HG03108 (cell line): ENCODE measurements at regions not wholly inside any gene's neighbourhood (a gene's known extent, or its start where the extent isn't known, plus 50 kb on each side); places are given as distances from the start of the nearest gene placed in this dataset.

Experiments
- ATAC-seq: cut with Tn5 transposase; IDR thresholded peaks from one replicate; pipeline ENCODE4 v1.9.1; 2021; ENCODE audit warnings: moderate library complexity; ENCODE audit not compliant: unreplicated experiment

- no peak for ATAC-seq
Measured at GRCh38 chrX:15985937-15986336, 131.3 kb upstream of the AP1S2 start.

DNA sequence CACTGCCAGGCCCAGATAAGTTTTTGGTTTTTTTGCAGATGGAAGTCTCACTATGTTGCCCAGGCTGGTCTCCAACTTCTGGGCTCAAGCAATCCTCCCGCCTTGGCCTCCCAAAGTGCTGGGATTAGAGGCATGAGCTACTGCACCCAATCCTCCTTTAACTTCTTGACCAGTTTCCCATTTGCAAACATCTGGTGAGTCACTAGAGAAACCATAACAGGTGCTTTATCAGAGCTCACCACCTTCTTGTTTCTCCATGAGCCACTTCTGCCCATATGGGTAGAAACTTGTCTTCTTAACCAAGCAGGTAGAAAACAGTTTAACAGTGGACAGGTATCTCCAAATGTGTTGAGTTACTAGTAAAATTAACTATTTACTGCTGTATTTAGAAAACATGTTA, 128.4 kb upstream of the AP1S2 start:
- no peak for ATAC-seq

GRCh38 chrX:15977644-15978043, 123.0 kb upstream of the AP1S2 start:
- ATAC-seq, result no peak

DNA sequence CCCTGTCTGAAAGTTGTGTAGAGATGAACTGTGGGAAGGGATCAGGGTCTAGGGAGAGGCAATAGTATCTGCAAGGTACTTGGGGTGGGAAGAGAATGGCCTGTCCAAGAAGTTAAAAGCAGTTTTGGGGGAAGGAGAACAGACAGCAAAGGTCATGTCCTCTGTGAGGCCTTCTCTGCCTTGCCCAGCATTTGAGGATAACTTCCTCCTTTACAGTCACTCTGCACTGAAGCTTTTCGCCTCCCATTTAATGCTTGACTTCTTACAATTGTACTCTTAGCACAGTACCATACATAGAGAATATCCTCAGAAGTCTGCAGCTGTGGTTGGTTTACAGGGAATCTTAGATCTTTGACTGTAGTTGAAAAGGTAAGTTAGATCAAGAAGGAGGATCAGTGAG, 121.8 kb upstream of the AP1S2 start:
- ATAC-seq, result no peak

DNA sequence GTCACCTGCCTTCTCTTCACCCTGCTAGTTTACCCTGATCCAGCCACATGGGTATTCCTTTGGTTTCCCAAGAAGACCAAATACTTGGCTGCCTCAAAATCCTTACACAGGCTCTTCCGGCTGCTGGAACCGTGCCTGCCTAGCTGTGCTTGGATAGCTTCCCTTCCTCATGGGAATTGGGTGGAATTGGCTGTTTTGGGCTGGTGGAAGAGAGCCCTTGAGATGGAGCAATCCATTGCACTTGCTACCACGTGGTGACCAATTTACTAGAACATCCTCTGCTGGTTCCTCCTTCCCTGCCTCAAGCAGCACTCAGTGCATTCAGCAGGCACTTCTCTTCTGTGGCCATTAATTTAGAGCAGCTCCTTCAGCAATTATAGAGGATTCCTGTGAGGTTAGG, 119.3 kb upstream of the AP1S2 start:
- no peak for ATAC-seq

DNA sequence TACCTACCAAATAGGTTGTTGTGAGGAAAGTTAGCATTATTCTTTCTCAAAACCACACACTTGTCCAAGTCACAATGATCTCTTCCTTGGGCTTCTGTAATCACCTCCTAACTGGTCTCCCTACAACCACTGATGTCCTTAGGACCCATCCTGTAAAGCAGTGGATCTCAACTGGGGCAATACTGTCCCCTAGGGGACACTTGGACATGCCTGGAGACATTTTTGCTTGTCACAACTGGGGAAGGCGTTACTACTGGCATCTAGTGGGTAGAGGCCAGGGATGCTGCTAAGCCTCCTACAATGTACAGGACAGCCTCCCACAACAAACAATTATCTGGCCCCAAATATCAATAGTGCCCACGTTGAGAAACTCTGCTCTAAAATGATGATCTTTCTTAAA, 118.7 kb upstream of the AP1S2 start:
- no peak for ATAC-seq

GRCh38 chrX:15971696-15972095, 117.1 kb upstream of the AP1S2 start:
- no peak for ATAC-seq

DNA sequence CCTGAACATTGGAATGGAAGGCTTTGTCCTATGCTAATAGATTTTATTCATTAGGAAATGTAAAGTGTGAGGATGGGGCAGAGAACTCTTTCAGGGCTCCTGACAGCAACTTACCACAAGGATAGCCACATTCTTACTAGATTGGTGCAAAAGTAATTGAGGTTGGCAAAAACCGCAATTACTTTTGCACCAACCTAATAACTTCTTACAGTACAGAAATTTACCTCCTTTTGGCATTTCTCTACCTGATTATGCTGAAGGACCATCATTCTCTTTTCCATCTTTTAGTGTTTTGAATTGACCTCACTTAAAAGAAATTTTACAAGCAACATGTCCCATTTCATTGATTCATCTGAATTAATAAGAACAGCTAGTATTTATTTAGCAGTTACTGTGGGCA, 109.2 kb upstream of the AP1S2 start:
- ATAC-seq, result no peak

DNA sequence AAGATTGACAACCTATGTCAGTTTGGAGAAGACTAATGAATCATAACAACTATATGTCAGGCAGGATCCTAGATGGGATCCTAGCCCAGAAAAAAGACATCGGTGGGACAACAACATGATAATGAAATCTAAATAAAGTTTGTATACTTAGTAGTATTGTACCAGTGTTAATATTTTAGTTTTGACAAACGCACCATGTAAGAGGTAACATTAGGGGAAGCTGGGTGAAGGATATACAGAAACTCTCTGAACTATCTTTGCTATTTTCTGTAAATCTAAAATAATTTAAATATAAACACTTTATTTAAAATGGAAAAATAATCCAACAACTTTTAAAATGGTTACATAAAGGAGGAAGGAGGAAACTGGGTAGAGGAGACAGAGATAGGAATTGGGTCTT, 105.6 kb upstream of the AP1S2 start:
- ATAC-seq, result no peak

DNA sequence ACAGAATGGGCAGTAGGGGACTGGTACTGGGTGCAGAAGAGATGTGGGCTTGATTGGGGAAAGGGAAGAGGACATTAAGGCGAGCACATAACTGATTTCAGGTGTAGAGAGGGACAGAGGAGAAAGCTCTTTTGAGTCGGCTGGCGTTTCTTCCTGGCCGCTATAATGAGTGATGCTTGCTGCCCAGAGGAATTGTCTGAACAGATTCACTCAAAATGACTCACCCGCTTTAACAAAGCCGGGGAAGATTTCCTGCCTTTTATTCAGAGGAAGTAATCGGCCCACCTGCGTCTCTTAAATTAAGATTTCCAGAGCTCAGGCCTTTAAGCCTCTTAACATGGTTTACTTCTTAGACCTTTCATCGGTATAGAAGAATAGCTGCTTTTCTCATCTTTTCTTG, 102.1 kb upstream of the AP1S2 start:
- no peak for ATAC-seq

DNA sequence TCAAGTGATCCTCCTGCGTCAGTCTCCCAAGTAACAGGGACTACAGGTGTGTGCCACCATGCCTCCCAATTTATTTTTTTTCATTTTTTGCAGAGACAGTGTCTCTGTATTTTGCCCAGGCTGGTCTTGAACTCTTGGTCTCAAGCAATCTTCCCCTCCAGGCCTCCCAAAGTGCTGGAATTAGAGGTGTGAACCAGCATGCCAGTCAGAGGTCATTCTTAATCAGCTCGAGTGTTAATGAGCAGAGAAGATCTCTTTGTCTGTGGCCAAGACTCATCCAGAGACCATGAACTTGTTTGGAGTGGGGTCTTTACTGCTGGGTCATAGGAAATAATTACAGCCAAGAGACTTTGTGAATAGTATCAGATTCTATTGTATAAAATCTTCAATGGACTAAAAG, 99.2 kb upstream of the AP1S2 start:
- ATAC-seq, result no peak

DNA sequence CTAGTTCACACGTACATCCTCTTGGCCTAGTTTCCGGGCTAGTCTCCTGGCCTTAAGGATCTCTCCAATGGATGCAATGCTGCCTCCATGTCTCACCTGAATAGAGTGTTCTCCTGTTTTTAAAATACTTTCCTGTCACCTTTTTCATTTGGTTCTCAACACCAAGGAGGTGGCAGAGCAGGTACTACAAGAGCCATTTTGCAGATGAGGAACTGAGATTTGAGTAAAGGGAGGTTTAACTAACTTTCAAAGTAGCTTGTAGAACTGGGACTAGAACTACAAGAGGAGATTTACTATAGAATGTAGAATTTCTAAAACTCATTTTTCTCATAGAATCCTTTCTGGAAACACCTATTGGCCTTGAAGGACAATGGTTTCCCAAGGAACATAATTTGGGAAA, 97.6 kb upstream of the AP1S2 start:
- ATAC-seq, result no peak

- ATAC-seq, result no peak
Measured at GRCh38 chrX:15948318-15948660, 93.7 kb upstream of the AP1S2 start.

DNA sequence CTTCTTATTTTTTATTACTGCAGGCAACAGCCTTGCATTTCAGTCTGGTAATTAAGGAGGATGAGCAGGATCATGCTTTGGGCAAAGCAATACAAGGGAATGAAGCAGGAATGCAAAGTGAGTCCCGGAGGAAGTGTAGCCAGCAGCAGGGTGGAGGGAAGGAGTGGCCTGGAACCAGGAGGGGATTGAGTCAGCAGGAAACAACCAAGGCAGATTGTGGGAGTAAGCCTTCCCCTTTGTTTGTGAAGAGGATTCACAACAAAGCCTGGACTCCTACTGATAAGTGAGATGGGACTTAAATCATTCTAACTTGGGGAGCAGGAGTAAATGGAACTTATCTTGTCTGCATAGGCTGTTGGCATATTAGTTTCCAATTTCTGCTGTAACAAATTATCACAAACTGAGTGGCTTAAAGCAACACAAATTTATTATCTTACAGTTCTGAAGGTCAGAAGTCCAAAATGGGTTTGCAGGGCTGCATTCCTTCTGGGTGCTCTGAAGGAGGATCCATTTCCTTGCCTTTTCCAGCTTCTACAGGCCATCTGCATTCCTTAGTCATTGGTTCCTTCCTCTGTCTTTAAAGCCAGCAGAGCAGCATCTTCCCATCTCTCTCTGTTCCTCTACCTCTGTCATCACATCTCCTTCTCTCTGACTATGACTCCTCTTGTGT, 93.2 kb upstream of the AP1S2 start:
- ATAC-seq, result no peak

GRCh38 chrX:15946783-15947580, 92.4 kb upstream of the AP1S2 start:
- ATAC-seq, result no peak

GRCh38 chrX:15943391-15943790, 88.8 kb upstream of the AP1S2 start:
- ATAC-seq, result no peak

DNA sequence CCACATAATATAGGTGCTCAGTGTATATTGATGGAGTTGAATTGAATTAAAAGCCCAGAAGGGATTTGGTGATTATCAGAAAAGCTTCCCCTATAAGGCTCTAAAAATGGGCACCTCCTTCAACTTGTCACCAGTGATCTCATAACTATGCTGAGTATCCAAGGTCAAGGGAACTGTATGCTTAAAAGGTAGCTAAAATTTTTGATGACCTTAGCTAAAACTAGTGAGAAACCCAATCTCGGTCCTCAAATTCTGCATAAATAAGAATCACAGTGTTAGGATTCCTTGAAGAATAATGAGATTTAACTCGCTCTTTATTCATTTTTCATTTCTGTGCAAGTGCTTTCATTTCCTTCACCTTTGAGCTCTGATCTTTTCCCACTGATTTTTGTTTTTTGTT, 87.7 kb upstream of the AP1S2 start:
- ATAC-seq, result no peak

DNA sequence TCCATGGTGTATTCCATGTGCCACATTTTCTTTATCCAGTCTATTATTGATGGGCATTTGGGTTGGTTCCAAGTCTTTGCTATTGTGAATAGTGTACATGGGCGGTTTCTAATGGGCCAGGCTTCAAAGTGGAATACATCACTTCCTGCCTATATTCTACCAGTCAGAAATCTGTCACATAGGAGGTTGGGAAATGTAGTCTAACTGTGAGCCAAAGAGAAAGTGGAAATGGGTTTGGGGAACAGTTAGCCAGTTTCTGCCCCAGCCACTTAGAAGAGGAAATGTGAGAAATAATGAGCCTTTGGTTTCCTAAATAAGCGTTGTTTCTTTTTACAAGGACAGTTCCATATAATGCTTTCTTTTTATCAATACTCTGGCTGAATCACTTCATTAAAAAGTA, 85.1 kb upstream of the AP1S2 start:
- ATAC-seq, result no peak

GRCh38 chrX:15938072-15938471, 83.5 kb upstream of the AP1S2 start:
- no peak for ATAC-seq

DNA sequence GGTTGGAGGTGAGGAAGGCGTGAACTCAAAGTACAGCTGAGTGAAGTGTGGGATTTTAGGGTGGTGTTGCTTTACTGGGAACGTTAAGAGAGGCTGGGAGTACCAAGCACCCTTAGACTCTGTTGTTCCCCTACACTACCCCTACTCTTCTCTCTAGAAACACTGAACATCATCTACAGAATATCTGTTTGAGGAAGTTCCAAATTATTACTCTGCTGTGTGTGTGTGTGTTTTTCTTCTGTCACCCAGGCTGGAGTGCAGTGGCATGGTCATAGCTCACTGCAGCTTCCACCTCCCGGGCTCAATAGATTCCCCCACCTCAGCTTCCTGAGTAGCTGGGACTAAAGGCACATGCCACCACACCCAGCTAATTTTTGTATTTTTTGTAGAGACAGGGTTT, 76.7 kb upstream of the AP1S2 start:
- no peak for ATAC-seq

DNA sequence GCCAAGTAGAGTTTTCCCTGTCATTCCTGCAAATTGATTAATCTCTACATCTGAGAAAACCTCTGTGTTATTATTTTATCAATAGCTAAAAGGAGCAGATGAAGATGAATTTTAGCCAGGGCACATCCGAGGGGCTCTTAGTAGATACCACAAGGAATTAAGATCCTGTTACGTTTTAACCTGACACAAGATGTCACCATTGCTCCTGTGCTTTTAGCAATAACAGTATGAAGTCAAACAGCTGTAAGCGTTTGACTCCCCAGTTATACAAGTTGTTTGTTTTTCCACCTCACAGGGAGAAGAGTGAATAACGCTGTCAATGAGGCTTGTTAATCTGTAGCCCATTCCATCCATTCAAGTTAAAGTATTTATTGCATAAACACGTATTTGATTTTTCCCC, 76.0 kb upstream of the AP1S2 start:
- ATAC-seq, result no peak

DNA sequence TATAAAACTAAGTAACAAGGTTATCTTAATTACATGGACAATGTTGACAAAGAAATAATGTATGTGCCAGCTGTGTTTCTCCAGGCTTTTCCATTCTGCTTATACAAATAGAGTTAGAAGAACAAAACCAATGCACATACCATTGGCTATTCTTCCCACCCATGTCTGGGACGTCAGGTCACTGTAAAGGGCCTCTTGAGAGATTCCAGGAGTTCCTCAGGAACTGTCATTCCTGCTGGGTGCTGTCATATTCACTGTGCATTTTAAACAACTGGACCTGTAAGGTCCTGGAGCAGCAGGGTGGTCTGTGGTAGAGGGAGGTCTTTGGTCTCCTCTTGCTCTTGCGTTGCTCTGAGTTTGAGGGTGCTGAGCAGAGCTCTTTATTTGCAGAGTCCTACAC, 74.6 kb upstream of the AP1S2 start:
- ATAC-seq, result no peak

- no peak for ATAC-seq
Measured at GRCh38 chrX:15926622-15927021, 72.0 kb upstream of the AP1S2 start.
